ENCODE measurements at regions not wholly inside any gene's neighbourhood (a gene's known extent, or its start where the extent isn't known, plus 50 kb on each side); places are given as distances from the start of the nearest gene placed in this dataset.

DNA sequence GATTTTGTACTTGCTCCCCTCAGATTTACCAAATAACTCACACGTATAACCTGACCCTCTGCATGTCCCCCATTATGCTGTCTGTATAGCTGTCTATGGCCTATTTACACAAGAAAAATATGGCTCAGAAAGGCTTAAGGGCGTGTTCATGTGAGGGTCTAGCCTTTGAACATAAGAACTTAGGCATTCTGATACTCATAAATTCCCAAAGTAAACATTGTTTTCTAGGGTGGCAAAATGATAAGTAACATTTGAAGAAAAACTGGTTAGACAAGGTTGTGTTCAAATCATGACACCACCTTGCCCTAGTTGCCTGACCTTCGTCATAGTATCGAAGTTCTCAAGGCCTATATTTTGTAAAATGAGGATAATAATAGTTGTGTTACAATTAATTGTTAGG, 394.6 kb downstream of the LRRIQ3 start:
- H3K36me3 ChIP-seq (ENCODE audit: control insufficient read depth in 4 of 4, insufficient read depth in 4 of 4, low read length in 3 of 4) = no peaks in the 10 kb centered on the region
- POLR2A ChIA-PET = no interaction called here
- H3K27ac ChIP-seq (ENCODE audit: insufficient read depth in 1 of 2, low read depth in 1 of 2, low read length in 2 of 2, poor library complexity in 1 of 2, severe bottlenecking in 2 of 2) = no peak overlapping the region
- H3K4me1 ChIP-seq (ENCODE audit: control extremely low read depth in 1 of 4, control insufficient read depth in 4 of 4, insufficient read depth in 4 of 4, low read length in 3 of 4) = no peaks in the 10 kb centered on the region
- H3K4me3 ChIP-seq (ENCODE audit: control insufficient read depth in 1 of 7, extremely low read depth in 1 of 7, insufficient read depth in 4 of 7, low read depth in 2 of 7, low read length in 6 of 7) = no peak overlapping the region
- no peak for DNase-seq
- H3K27me3 ChIP-seq (replicated peaks in 2 of 5; ENCODE audit: control insufficient read depth in 4 of 5, insufficient read depth in 5 of 5, low read length in 4 of 5) = no peaks in the 10 kb centered on the region
- WGBS (ENCODE audit: insufficient coverage) = 60% methylated on average over 1 of the region's 4 CpGs
- CTCF ChIA-PET = no interaction called here
- no peaks in the 10 kb centered on the region for H3K9me3 ChIP-seq (ENCODE audit: control extremely low read depth in 1 of 5, control insufficient read depth in 4 of 5, insufficient read depth in 2 of 5, low read depth in 1 of 5, low read length in 4 of 5)

DNA sequence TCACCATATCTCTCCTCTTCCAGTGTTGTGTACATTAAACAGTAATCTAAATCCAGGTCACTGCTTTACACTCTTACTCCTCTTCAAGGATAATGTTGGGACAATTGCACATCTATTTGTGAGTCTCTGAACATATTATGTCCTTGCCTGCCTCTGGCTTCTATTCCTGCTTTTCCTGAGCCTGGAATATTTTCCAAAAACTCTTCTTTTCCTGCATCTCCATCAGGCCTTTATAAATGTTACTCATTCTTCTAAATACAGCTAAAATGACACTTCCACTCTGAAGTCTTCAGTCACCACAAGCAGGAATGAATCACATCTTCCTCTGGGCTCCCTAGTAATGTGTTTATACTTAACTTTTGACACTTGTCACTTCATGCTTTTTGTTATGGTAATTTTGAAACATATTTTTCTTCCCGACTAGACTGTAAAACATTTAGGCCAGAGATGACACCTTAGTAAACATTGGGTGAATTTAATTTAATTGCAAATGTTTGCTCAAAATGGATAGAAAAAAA, 396.0 kb downstream of the LRRIQ3 start:
- no CpG with 5 or more reads among the region's 1 CpG for WGBS (ENCODE audit: insufficient coverage)
- no peaks in the 10 kb centered on the region for H3K36me3 ChIP-seq (ENCODE audit: control insufficient read depth in 4 of 4, insufficient read depth in 4 of 4, low read length in 3 of 4)
- DNase-seq = no peak
- no peak overlapping the region for H3K27ac ChIP-seq (ENCODE audit: insufficient read depth in 1 of 2, low read depth in 1 of 2, low read length in 2 of 2, poor library complexity in 1 of 2, severe bottlenecking in 2 of 2)
- H3K9me3 ChIP-seq (ENCODE audit: control extremely low read depth in 1 of 5, control insufficient read depth in 4 of 5, insufficient read depth in 2 of 5, low read depth in 1 of 5, low read length in 4 of 5) = no peaks in the 10 kb centered on the region
- no peaks in the 10 kb centered on the region for H3K4me1 ChIP-seq (ENCODE audit: control extremely low read depth in 1 of 4, control insufficient read depth in 4 of 4, insufficient read depth in 4 of 4, low read length in 3 of 4)
- CTCF ChIA-PET = no interaction called here
- POLR2A ChIA-PET = no interaction called here
- no peak overlapping the region for H3K4me3 ChIP-seq (ENCODE audit: control insufficient read depth in 1 of 7, extremely low read depth in 1 of 7, insufficient read depth in 4 of 7, low read depth in 2 of 7, low read length in 6 of 7)
- no peaks in the 10 kb centered on the region for H3K27me3 ChIP-seq (replicated peaks in 2 of 5; ENCODE audit: control insufficient read depth in 4 of 5, insufficient read depth in 5 of 5, low read length in 4 of 5)

DNA sequence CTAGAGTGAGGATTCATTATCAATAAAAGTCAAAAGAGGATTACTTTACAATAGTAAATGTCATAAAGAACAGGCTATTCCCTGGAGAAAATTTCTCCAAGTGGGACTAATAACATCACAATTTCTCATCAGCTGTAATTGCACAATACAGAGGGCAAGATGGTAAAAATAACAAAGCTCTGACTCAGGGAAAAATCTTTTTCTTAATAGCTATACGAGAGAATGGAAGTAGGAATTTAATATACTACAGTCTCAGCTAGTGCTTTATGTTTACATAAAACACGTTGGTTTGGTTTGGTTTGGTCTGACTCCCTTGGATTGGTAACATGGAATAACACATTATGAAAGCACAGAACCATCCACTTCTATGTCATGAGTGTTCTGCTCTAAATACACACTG, 397.6 kb downstream of the LRRIQ3 start:
- no CpG with 5 or more reads among the region's 2 CpGs for WGBS (ENCODE audit: insufficient coverage)
- Histone ChIP-seq H3K27me3 (replicated peaks in 2 of 5; ENCODE audit: control insufficient read depth in 4 of 5, insufficient read depth in 5 of 5, low read length in 4 of 5) (no peaks in the 10 kb centered on the region), H3K27ac (ENCODE audit: insufficient read depth in 1 of 2, low read depth in 1 of 2, low read length in 2 of 2, poor library complexity in 1 of 2, severe bottlenecking in 2 of 2) (no peak overlapping the region), H3K9me3 (ENCODE audit: control extremely low read depth in 1 of 5, control insufficient read depth in 4 of 5, insufficient read depth in 2 of 5, low read depth in 1 of 5, low read length in 4 of 5) (no peaks in the 10 kb centered on the region), H3K36me3 (ENCODE audit: control insufficient read depth in 4 of 4, insufficient read depth in 4 of 4, low read length in 3 of 4) (no peaks in the 10 kb centered on the region), H3K4me3 (ENCODE audit: control insufficient read depth in 1 of 7, extremely low read depth in 1 of 7, insufficient read depth in 4 of 7, low read depth in 2 of 7, low read length in 6 of 7) (no peak overlapping the region), H3K4me1 (ENCODE audit: control extremely low read depth in 1 of 4, control insufficient read depth in 4 of 4, insufficient read depth in 4 of 4, low read length in 3 of 4) (no peaks in the 10 kb centered on the region)
- POLR2A ChIA-PET = no interaction called here
- CTCF ChIA-PET = interaction anchor here (1.3 kb wide), 1 partner anchor 597 kb away, joined by 3 read pairs; no protein-coding TSS in a partner anchor
- DNase-seq = no peak

DNA sequence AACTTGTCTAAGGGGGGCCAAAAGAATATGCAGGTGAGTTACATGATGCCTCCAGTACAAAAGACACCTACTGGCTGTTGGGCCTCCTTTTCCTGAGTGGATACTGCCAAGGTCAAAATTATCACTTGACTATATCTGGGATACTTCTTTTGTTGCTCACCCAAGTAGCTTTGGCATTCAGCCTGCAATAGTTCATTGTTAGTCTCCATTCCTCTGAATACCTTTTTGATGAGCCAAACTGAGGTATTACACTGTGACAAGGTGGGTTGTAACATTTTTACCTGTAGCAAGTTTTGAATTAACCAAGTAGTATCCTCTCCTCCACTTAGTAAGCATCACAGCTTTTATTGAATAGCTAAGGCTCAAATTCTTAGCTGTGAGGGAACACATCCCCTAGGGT, 408.0 kb downstream of the LRRIQ3 start:
- Histone ChIP-seq H3K4me3 (ENCODE audit: control insufficient read depth in 1 of 7, extremely low read depth in 1 of 7, insufficient read depth in 4 of 7, low read depth in 2 of 7, low read length in 6 of 7) (no peak overlapping the region), H3K4me1 (ENCODE audit: control extremely low read depth in 1 of 4, control insufficient read depth in 4 of 4, insufficient read depth in 4 of 4, low read length in 3 of 4) (no peaks in the 10 kb centered on the region), H3K9me3 (ENCODE audit: control extremely low read depth in 1 of 5, control insufficient read depth in 4 of 5, insufficient read depth in 2 of 5, low read depth in 1 of 5, low read length in 4 of 5) (peaks cover 0 to 4% (median 0%) of the 10 kb centered on the region in 5 experiments), H3K27ac (ENCODE audit: insufficient read depth in 1 of 2, low read depth in 1 of 2, low read length in 2 of 2, poor library complexity in 1 of 2, severe bottlenecking in 2 of 2) (no peak overlapping the region), H3K27me3 (replicated peaks in 2 of 5; ENCODE audit: control insufficient read depth in 4 of 5, insufficient read depth in 5 of 5, low read length in 4 of 5) (no peaks in the 10 kb centered on the region), H3K36me3 (ENCODE audit: control insufficient read depth in 4 of 4, insufficient read depth in 4 of 4, low read length in 3 of 4) (no peaks in the 10 kb centered on the region)
- ChIA-PET CTCF (no interaction called here), POLR2A (no interaction called here)
- no peak for DNase-seq

DNA sequence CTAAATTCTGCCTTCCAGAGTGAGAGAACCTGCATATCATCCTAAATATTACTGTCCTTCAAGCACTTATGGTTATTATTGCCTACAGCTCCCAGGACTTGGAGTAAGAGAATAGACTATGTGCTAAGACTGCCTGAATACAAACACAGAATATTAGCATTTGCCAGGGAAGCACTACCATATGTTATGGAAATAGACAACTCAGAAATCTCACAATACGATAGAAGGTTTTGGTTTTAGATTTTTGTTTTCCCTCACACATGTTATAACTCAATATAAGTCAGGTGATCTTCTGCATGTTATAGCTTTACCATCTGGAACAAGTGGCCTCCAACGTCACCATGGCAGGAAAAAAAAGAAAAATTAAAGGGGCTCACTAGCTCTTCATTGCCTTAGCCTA, 413.9 kb downstream of the LRRIQ3 start:
- Histone ChIP-seq H3K27me3 (replicated peaks in 2 of 5; ENCODE audit: control insufficient read depth in 4 of 5, insufficient read depth in 5 of 5, low read length in 4 of 5) (no peaks in the 10 kb centered on the region), H3K27ac (ENCODE audit: insufficient read depth in 1 of 2, low read depth in 1 of 2, low read length in 2 of 2, poor library complexity in 1 of 2, severe bottlenecking in 2 of 2) (no peak overlapping the region), H3K4me3 (ENCODE audit: control insufficient read depth in 1 of 7, extremely low read depth in 1 of 7, insufficient read depth in 4 of 7, low read depth in 2 of 7, low read length in 6 of 7) (no peak overlapping the region), H3K36me3 (ENCODE audit: control insufficient read depth in 4 of 4, insufficient read depth in 4 of 4, low read length in 3 of 4) (no peaks in the 10 kb centered on the region), H3K9me3 (ENCODE audit: control extremely low read depth in 1 of 5, control insufficient read depth in 4 of 5, insufficient read depth in 2 of 5, low read depth in 1 of 5, low read length in 4 of 5) (peaks cover 0 to 4% (median 0%) of the 10 kb centered on the region in 5 experiments), H3K4me1 (ENCODE audit: control extremely low read depth in 1 of 4, control insufficient read depth in 4 of 4, insufficient read depth in 4 of 4, low read length in 3 of 4) (no peaks in the 10 kb centered on the region)
- ChIA-PET CTCF (no interaction called here), POLR2A (no interaction called here)
- WGBS (ENCODE audit: insufficient coverage) = 100% methylated on average over 1 of the region's 2 CpGs
- no peak for DNase-seq

DNA sequence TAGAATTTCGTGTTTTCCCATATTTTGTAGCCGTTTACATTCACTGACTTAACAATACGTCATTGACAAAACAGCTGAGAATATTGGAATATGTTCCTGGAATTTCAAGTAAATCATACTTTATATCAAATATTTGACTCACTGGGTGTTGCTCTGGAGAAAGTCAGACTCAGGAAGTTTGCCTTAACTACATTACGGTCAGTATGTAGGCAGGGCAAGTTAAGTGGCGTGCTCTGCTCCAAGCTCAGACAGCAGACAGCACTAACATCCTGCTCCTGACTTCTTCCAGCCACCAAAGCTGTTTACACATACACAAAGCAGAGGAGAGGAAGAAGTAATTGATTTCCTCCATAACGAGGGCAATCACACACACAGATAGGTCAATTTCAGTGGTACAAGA, 414.6 kb downstream of the LRRIQ3 start:
- Histone ChIP-seq H3K4me3 (ENCODE audit: control insufficient read depth in 1 of 7, extremely low read depth in 1 of 7, insufficient read depth in 4 of 7, low read depth in 2 of 7, low read length in 6 of 7) (no peak overlapping the region), H3K4me1 (ENCODE audit: control extremely low read depth in 1 of 4, control insufficient read depth in 4 of 4, insufficient read depth in 4 of 4, low read length in 3 of 4) (no peaks in the 10 kb centered on the region), H3K9me3 (ENCODE audit: control extremely low read depth in 1 of 5, control insufficient read depth in 4 of 5, insufficient read depth in 2 of 5, low read depth in 1 of 5, low read length in 4 of 5) (peaks cover 0 to 4% (median 0%) of the 10 kb centered on the region in 5 experiments), H3K27ac (ENCODE audit: insufficient read depth in 1 of 2, low read depth in 1 of 2, low read length in 2 of 2, poor library complexity in 1 of 2, severe bottlenecking in 2 of 2) (no peak overlapping the region), H3K36me3 (ENCODE audit: control insufficient read depth in 4 of 4, insufficient read depth in 4 of 4, low read length in 3 of 4) (no peaks in the 10 kb centered on the region), H3K27me3 (replicated peaks in 2 of 5; ENCODE audit: control insufficient read depth in 4 of 5, insufficient read depth in 5 of 5, low read length in 4 of 5) (no peaks in the 10 kb centered on the region)
- POLR2A ChIA-PET = no interaction called here
- no peak for DNase-seq
- 45% methylated on average over 3 of the region's 6 CpGs for WGBS (ENCODE audit: insufficient coverage)
- CTCF ChIA-PET = no interaction called here

DNA sequence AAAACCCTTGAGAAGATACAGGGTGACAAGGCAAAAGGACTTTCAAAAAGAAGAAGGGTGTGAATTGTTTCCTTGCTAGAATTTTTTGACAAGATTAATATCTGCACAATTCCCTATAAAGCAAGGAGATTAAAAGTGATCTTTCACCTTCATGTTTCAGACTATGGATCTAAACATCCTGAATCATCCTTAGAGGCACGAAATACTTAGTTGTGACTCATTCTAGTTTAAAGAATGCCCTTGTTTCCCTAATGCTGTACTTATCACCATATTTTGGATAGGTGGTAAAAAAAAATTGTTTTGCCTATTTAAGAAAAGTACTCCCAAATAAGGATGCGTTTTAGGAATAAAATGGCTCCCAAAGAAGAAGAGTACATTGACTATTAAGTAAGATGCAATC, 415.1 kb downstream of the LRRIQ3 start:
- H3K9me3 ChIP-seq (ENCODE audit: control extremely low read depth in 1 of 5, control insufficient read depth in 4 of 5, insufficient read depth in 2 of 5, low read depth in 1 of 5, low read length in 4 of 5) = peaks cover 0 to 4% (median 0%) of the 10 kb centered on the region in 5 experiments
- ChIA-PET CTCF (no interaction called here), POLR2A (no interaction called here)
- WGBS (ENCODE audit: insufficient coverage) = no CpG with 5 or more reads among the region's 2 CpGs
- no peak for DNase-seq
- H3K27me3 ChIP-seq (replicated peaks in 2 of 5; ENCODE audit: control insufficient read depth in 4 of 5, insufficient read depth in 5 of 5, low read length in 4 of 5) = no peaks in the 10 kb centered on the region
- no peak overlapping the region for H3K27ac ChIP-seq (ENCODE audit: insufficient read depth in 1 of 2, low read depth in 1 of 2, low read length in 2 of 2, poor library complexity in 1 of 2, severe bottlenecking in 2 of 2)
- H3K4me1 ChIP-seq (ENCODE audit: control extremely low read depth in 1 of 4, control insufficient read depth in 4 of 4, insufficient read depth in 4 of 4, low read length in 3 of 4) = no peaks in the 10 kb centered on the region
- H3K36me3 ChIP-seq (ENCODE audit: control insufficient read depth in 4 of 4, insufficient read depth in 4 of 4, low read length in 3 of 4) = no peaks in the 10 kb centered on the region
- no peak overlapping the region for H3K4me3 ChIP-seq (ENCODE audit: control insufficient read depth in 1 of 7, extremely low read depth in 1 of 7, insufficient read depth in 4 of 7, low read depth in 2 of 7, low read length in 6 of 7)
